GM13977 (cell line): ENCODE measurements at regions not wholly inside any gene's neighbourhood (a gene's known extent, or its start where the extent isn't known, plus 50 kb on each side); places are given as distances from the start of the nearest gene placed in this dataset.
"Not testable (repeated sequence)": the region's sequence is repeated elsewhere in the genome, so short reads cannot be mapped to it uniquely, and the experiment has no call there.

Experiments used
- DNase-seq: peaks from one replicate; pipeline ENCODE4 v3.0.0; 2012; ENCODE audit warnings: low spot score
- in situ Hi-C: fragments of 300-500 bp; cut with MboI; formaldehyde crosslinking; loops from one replicate; pipeline ENCODE4 v1.12.0; 2022; ENCODE audit warnings: low sequenced_read_pairs, low pct_unique_long_range_greater_than_20kb, mixed read lengths, inconsistent platforms; ENCODE audit not compliant: unreplicated experiment
- TF ChIP-seq, protein P1 (sequence below): IDR thresholded peaks from 2 replicates; pipeline ENCODE4 v1.5.1; 2012; ENCODE audit warnings: mild to moderate bottlenecking, control low read depth; ENCODE audit not compliant: insufficient read depth; ENCODE audit errors: extremely low read depth, missing control alignments

DNA sequence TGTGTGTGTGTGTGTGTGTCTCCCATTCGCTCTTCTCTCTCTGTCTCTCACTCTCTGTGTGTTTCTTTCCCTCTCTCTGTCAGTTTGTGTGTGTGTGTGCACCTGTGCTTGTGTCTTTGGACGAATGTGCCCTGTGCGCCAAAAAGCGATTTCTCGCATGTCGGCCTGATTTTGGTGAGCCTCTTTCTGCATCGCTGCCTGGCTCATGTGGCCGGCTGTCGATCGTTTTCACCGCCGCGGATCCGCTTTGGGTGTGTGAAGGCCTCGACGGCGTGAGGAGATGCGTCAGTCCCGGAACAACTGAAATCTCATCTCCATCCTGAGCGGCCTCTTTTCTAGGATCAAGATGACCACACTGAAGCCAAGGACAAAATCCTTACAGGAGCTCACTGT, 609.0 kb downstream of the KCNJ18 start:
- DNase-seq: no peak
- TF ChIP-seq, protein P1, sequence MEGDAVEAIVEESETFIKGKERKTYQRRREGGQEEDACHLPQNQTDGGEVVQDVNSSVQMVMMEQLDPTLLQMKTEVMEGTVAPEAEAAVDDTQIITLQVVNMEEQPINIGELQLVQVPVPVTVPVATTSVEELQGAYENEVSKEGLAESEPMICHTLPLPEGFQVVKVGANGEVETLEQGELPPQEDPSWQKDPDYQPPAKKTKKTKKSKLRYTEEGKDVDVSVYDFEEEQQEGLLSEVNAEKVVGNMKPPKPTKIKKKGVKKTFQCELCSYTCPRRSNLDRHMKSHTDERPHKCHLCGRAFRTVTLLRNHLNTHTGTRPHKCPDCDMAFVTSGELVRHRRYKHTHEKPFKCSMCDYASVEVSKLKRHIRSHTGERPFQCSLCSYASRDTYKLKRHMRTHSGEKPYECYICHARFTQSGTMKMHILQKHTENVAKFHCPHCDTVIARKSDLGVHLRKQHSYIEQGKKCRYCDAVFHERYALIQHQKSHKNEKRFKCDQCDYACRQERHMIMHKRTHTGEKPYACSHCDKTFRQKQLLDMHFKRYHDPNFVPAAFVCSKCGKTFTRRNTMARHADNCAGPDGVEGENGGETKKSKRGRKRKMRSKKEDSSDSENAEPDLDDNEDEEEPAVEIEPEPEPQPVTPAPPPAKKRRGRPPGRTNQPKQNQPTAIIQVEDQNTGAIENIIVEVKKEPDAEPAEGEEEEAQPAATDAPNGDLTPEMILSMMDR: no peak
- in situ Hi-C loops: no loop called here

DNA sequence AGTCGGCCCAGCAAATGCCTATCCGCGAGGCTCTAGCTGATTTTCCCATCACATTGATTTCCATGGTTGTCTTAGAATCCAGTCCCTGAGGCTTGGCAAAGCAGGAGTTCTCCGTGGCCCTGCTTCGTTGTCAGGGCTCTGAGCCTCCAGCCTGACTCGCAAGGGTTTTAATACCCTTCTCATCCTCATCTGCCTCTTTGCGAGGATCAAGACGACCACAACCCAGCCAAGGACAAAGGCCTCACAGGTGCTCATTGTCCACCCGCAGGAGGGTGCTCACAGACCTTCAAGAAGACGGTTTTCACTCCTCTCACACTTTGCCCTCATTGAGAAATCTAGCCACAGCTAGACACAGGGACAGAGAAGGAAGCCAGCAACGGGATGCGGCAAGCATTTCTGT, 610.8 kb downstream of the KCNJ18 start:
- in situ Hi-C loops: no loop called here

DNA sequence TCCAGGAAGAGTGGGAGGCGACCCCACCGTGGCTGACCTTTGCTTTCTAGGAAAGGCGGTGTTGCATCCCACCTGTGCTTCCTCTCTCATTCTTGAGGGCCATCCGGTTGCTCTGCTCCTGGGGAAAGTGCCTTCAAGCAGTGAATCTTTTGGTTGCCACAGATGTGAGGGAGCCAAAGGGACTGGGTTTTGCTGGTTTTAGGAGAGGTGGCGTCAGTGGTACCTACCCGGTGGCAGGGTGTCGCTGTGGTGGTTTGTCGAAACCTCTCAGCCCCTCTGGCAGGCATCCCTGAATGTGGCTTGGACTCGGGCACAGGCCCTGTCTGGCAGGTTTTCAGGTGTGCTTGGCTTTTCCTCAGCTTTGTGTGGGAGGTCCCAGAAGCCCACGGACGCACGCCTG, 611.5 kb downstream of the KCNJ18 start:
- TF ChIP-seq, protein P1: no peak
- no peak for DNase-seq
- in situ Hi-C loops: no loop called here

More for the DNA sequence above, 610.8 kb downstream of the KCNJ18 start:
- no peak for DNase-seq
- TF ChIP-seq, protein P1: no peak

DNA sequence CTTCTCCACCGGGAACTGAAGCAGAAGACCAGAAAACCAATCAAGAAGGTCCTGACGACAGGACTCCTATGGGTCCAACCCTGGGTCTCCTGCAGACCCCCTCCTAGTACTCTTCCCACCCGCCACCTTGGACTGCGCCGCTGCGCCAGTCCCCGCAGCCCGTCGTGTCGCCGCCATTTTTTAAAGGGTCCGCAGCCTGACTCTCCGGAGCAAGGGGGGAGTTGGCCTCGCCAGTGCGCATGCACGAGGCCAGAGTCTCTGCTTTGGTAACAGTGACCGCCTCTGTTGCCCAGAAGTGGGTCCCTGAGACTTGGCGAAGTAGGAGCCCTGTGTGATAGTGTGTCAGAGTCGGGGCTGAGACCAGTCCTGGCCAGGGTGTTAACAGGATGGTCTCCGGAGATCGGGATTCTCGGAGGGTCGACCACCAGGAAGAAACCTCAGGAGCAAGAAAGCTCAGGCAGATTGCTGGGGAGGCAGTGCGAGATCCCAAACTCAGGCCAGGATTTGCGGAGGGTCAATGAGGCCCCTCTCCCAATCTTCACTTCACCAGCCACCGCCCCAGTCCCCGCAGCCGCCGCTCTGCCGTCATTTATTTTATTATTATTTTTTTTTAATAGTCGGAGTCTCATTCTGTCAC, 612.5 kb downstream of the KCNJ18 start:
- in situ Hi-C loops: no loop called here
- DNase-seq: no peak
- TF ChIP-seq, protein P1: no peak

DNA sequence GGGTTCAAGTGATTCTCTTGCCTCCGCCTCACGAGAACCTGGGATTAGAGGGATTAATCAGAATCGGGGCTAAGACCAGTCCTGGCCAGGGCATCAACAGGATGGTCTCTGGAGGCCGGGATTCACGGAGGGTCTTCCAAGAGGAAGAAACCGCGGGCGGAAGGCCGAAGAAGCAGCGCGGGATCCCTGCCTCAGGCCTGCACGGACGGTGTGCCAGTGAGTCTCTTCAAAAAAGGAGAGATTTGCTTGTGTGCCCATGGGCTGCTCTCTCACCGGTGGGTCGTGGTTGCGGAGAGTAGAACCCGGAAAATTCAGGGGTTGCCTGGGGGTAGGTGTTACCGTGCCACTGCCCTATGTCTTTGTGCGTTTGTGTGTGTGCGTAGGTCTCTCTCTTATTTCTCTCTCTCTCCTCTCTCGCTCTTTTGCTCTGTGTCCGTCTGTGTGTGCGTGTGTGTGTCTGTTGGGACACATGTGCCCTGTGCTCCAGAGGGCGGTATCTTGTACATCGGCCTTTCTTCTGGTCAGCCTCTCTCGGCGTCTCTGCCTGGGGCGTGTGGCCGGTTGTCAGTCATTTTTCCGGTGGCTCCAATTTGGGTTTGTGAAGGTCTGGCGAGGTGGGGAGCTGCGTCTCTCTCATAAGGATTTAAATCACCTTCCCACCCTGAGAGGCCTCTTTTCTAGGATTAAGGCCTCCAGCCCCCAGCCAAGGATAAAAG, 613.2 kb downstream of the KCNJ18 start:
- DNase-seq: no peak
- TF ChIP-seq, protein P1: no peak
- in situ Hi-C loops: no loop called here

DNA sequence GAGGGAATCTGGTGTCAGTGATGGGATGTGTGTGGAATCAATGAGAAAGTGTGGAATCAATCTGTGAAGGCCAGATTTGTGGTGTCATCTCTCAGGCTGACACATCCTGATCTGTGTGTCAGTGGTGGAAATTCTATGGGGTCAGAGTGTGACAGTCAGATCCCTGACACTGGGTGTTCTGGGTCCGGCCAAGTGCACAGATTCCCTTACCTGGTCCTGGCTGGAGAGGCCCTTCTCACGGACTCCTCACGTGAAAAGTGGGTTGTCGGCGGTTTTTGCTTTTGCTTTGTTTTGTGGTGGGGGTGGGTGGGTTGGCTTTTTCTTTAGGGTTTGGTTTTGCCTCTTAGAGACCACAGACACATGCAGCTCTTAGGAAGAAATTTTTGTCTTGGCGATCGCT, 618.0 kb downstream of the KCNJ18 start:
- DNase-seq, in situ Hi-C loops: not testable (repeated sequence)
